ENCODE measurements at regions not wholly inside any gene's neighbourhood (a gene's known extent, or its start where the extent isn't known, plus 50 kb on each side); places are given as distances from the start of the nearest gene placed in this dataset.

DNA sequence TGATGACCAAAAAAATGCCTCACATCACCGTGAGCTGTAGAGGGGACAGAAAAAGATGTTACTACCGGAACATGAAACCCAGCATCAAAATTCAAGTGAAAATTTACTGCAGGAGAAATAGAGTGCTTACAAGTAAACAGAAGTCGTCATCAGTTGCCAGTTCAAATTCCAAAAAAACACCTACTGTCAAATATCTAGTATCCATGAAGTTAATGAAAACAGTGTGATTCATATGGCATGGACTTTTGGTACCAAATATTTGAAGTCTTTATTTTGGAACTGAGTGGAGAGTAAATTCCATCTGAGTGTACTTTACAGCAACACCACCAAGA is 388.9 kb upstream of the SPOCK3 start:
- TF ChIP-seq ZNF772 (CRISPR knock-in tag; IDR thresholded peaks at IDR 0.05): no peak
- no peak for TF ChIP-seq FOXK2 (IDR thresholded peaks at IDR 0.05)
- no peak for TF ChIP-seq ZNF350 (CRISPR knock-in tag; IDR thresholded peaks at IDR 0.05; ENCODE audit: borderline replicate concordance, low read depth)
- no peak for TF ChIP-seq EZH2 (conservative IDR thresholded peaks at IDR 0.05; ENCODE audit: low read depth, low read length)
- TF ChIP-seq POLR2AphosphoS5 (IDR thresholded peaks at IDR 0.05; ENCODE audit: low read depth, low read length): no peak
- no peak for TF ChIP-seq GLI4 (CRISPR knock-in tag; IDR thresholded peaks at IDR 0.05; ENCODE audit: borderline replicate concordance)
- TF ChIP-seq, protein P1, sequence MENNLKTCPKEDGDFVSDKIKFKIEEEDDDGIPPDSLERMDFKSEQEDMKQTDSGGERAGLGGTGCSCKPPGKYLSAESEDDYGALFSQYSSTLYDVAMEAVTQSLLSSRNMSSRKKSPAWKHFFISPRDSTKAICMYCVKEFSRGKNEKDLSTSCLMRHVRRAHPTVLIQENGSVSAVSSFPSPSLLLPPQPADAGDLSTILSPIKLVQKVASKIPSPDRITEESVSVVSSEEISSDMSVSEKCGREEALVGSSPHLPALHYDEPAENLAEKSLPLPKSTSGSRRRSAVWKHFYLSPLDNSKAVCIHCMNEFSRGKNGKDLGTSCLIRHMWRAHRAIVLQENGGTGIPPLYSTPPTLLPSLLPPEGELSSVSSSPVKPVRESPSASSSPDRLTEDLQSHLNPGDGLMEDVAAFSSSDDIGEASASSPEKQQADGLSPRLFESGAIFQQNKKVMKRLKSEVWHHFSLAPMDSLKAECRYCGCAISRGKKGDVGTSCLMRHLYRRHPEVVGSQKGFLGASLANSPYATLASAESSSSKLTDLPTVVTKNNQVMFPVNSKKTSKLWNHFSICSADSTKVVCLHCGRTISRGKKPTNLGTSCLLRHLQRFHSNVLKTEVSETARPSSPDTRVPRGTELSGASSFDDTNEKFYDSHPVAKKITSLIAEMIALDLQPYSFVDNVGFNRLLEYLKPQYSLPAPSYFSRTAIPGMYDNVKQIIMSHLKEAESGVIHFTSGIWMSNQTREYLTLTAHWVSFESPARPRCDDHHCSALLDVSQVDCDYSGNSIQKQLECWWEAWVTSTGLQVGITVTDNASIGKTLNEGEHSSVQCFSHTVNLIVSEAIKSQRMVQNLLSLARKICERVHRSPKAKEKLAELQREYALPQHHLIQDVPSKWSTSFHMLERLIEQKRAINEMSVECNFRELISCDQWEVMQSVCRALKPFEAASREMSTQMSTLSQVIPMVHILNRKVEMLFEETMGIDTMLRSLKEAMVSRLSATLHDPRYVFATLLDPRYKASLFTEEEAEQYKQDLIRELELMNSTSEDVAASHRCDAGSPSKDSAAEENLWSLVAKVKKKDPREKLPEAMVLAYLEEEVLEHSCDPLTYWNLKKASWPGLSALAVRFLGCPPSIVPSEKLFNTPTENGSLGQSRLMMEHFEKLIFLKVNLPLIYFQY (CRISPR knock-in tag; IDR thresholded peaks at IDR 0.05; ENCODE audit: borderline replicate concordance): no peak
- TF ChIP-seq ZNF292 (CRISPR knock-in tag; IDR thresholded peaks at IDR 0.05; ENCODE audit: borderline replicate concordance, low read depth): no peak
- no peak for TF ChIP-seq E2F5 (CRISPR knock-in tag; conservative IDR thresholded peaks at IDR 0.05)
- TF ChIP-seq, protein P2, sequence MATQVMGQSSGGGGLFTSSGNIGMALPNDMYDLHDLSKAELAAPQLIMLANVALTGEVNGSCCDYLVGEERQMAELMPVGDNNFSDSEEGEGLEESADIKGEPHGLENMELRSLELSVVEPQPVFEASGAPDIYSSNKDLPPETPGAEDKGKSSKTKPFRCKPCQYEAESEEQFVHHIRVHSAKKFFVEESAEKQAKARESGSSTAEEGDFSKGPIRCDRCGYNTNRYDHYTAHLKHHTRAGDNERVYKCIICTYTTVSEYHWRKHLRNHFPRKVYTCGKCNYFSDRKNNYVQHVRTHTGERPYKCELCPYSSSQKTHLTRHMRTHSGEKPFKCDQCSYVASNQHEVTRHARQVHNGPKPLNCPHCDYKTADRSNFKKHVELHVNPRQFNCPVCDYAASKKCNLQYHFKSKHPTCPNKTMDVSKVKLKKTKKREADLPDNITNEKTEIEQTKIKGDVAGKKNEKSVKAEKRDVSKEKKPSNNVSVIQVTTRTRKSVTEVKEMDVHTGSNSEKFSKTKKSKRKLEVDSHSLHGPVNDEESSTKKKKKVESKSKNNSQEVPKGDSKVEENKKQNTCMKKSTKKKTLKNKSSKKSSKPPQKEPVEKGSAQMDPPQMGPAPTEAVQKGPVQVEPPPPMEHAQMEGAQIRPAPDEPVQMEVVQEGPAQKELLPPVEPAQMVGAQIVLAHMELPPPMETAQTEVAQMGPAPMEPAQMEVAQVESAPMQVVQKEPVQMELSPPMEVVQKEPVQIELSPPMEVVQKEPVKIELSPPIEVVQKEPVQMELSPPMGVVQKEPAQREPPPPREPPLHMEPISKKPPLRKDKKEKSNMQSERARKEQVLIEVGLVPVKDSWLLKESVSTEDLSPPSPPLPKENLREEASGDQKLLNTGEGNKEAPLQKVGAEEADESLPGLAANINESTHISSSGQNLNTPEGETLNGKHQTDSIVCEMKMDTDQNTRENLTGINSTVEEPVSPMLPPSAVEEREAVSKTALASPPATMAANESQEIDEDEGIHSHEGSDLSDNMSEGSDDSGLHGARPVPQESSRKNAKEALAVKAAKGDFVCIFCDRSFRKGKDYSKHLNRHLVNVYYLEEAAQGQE (IDR thresholded peaks at IDR 0.05; ENCODE audit: borderline replicate concordance in 1 of 2, low read depth in 1 of 2, low read length in 2 of 2): no peak
- no peak for TF ChIP-seq ZNF44 (CRISPR knock-in tag; IDR thresholded peaks at IDR 0.05)

Data from HepG2 (cell line).